AML-193 (cell line): ENCODE measurements at regions not wholly inside any gene's neighbourhood (a gene's known extent, or its start where the extent isn't known, plus 50 kb on each side); places are given as distances from the start of the nearest gene placed in this dataset.
A peak's percentile ranks its signal among the peaks of the same experiment; 100 is the strongest.

Source experiments
- DNase-seq, 2 experiments: peaks; one replicate each; lab custom pipeline; 2025; lab: John Stamatoyannopoulos, UW

DNA sequence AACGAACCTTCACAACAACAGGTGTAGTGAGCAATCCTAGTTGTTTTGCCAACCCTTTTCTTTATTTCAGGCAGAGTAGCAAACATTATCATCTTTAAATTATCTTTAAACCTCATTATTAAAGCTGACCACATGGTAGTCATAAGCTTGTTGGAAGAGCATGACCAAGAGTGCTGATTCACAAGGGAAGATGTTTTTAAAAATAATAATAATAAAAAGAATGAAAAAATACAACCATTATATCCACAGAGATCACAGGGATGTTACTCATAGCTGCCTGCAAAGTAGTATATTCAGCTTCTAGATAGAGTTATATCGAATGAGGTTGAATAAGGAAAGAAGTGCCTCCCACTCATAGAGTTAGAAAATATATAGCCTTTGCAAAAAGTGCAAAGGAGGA is 101.0 kb upstream of the FLRT2 start:
- DNase-seq = no peak

DNA sequence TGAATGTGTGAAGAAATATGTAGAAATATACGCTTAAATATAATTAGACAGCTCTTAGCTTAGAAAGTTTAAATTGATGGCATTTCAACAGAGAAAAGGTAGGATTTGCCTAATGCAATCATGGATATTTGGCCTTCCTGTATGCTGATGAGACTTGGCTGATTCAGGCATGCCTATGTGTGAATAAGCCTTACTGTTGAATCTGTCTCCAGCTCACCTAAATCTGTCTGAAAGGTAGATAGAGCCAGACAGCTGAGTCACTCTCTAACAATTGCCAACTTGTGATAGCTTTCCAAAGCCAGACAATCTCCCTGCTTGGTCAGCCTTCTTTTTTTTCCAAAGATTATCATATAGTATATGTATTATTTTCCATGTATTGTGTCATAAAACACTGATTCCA is 92.8 kb upstream of the FLRT2 start:
- DNase-seq = no peak

DNA sequence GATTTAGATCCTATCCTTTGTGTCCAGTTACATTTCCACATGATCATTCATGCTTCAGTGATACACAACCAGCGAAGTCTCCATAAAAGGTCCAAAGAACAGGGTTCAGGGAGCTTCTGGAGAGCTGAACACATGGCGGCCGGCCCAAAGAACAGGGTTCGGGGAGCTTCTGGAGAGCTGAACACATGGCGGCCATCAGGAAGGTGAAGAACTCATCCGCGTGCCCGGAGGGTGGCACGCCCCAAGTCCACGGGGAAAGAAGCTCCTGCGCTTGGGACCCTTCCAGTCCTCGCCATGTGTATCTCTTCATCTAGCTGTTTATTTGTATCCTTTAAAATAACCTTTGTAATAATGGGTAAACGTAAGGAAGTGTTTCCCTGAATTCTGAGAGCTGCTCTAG is 91.9 kb upstream of the FLRT2 start:
- no peak for DNase-seq

DNA sequence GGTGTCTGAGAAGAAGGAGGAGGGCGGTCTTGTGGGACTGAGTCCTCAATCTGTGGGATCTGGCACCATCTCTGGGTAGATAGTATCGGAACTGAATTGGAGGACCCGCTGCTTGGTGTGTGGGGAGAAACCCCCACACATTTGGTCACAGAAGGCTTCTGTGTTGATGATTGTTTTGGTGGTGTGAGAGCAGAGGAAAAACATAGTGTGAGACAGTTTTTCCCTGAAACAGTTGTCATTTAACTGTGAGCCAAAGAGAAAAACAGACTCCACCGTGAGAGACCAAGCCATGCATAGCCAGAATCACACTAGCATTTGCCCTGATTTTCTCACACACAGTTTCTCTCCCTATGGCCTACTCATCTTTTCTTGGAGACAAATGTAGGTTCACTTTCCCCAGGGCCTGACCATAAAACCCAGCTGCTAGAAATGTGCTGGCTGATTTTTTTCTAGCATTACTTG is 91.4 kb upstream of the FLRT2 start:
- no peak for DNase-seq

DNA sequence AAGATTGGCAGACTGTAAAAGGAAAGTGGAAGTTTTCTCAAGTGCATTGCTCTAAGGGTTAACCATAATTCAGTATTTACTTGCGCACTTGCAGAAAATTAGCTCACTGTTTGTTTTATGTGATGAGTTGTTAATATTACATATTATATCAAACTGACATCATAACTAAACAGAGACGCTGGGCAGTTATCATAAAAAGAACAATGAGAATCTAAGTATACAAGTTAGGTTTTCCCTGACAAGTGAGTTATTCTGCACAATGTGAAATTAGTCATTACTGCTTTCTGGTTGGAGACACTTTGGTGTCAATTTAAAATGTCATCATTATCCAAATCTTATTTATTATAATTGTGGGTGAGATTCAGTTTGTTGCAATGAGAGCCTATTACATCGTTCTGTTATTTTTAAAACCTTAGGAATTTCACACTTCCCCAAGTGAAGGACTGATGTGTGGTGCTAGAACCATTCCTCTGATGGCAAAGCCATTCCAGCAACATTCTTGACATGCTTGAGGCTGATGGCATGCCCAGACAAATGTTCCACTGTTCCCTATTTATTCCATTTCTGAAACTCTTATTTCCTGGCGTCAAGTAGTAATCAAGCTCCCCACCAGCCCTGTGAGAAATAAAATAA is 90.1 kb upstream of the FLRT2 start:
- DNase-seq = no peak

DNA sequence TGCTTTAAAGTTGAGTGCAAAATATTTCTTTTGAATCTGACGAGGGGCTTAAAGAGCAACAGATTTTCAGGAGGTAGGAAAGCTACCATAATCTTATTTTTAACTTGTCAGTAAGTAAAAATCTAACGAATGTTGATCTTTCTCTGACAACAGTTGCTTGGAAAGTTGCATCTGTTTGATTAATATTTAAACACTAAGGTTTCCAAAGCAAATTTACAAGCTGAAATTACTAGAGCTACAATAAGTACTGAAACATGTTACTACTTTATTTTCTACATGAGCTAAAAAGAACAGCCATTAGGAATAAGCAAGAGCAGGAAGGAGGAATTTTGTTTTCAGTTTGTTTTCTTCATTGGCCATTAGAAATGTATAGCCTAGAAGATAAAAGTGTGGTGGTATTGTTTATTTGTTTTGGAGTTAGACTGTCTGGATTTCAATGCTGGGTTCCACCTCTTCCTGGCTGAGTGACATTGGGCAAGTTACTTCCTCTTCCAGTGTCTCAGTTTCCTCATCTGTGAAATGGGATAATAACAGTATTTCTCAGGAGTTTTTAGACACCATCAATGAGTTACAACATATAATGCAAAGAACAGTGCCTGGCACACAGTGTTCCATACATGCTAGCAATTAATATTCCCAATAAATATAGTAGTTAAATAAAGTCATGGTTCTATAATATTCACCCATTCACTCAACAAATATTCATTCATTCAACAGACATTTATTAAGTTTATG is 87.9 kb upstream of the FLRT2 start:
- no peak for DNase-seq

DNA sequence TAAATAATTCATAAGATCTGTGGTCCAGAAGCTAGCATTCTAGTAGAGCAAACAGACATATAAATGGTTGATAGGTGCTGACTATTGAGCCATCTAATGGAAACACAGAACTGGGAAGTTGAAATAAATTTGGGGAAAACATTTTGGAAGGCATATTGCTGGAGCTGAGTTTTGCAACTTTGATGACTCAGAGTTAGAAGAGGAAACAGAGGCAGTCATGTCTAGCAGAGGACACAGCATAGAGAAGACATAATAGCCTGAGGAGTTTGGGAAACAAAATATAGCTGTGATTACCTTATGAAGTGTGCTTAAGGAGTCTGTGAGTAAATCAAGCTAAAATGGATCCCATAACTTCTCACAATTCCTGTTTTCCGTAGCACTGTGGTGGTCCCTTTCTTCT is 86.9 kb upstream of the FLRT2 start:
- peak in 1 of 2 experiments; percentile 27 for DNase-seq

DNA sequence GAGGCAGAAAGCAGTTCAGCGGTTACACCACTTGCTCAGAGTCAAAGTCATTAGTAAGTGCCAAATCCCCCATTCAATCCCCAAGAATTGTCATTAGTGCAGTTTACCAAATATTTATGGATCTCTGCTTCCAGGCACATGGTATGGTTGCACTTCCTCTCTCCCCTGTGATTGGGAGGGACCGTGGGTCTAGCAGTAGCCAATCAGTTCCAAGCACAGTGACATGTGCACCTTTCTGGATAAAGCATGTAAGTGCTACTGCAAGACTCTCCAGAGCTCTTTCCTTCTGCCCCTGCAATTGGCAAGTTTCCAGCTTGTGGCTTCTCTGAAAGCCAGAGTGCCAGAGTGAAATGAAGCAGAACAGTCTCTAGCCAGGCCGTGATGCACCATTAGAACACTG is 85.3 kb upstream of the FLRT2 start:
- peak; percentile 42 to 47 for DNase-seq

DNA sequence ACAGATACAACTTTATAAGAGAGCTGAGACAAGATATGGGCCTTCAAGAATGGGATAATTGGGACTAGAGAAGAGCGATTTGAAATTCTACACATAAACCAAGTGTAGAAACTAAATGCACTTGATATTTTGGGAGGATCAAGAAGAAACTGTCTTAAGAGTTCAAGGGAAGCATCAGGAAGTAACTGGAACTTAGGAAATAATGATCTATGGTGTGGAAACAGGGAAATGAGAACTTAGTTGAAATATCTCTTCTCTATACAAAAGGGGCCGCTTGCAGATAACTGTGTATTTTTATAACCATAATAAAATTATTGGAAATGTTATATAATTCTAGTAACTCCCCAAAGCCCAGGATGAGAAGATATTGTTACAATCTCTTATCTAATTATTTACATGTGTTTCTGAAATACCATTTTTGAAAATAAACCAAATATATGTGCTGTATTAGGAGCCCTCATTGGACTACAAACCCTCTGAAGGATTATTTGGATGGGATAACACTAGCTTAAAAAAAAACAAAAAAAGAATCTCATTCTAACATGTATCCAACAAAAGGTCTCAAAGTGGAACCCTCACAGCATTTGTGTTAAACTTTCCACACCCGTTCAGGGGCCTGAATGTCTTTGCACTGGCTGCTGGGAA is 84.7 kb upstream of the FLRT2 start:
- no peak for DNase-seq

DNA sequence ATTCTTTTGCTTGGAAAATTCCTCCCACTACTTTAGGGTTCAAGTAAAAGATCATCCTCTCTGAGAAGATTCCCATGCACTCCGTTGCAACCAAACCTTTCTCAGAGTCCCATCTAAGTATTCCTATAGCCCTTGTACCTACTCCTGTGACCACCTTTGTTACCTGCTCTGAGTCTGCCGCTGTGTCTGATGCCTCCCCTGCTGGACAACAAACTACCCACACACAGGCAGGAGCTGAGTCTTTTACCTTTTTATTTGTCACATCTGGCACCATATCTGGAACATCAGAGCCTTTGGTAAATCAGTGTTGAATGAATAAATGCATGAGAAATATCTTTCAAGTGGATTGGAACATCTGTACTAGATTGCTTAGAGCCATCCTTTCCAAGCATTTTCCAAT is 82.1 kb upstream of the FLRT2 start:
- DNase-seq = no peak

DNA sequence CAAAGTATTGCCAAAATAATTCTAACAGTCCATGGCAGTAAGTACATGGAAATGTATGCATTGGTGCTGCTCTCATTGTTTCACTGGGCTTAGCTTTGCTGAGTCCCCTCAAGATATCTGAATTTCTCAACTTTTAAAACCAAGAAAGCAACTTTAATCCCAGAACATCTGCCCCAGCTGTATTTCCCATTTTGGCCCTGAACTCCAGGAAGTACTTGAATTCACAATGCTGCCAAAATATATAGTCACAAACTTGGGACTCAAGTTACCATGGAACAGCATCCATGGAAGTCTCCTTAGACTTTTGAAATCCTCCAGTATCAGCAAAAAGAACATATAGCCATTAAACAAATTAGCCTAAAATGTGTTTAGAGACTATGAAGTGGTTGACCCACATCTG is 78.5 kb upstream of the FLRT2 start:
- DNase-seq = no peak

DNA sequence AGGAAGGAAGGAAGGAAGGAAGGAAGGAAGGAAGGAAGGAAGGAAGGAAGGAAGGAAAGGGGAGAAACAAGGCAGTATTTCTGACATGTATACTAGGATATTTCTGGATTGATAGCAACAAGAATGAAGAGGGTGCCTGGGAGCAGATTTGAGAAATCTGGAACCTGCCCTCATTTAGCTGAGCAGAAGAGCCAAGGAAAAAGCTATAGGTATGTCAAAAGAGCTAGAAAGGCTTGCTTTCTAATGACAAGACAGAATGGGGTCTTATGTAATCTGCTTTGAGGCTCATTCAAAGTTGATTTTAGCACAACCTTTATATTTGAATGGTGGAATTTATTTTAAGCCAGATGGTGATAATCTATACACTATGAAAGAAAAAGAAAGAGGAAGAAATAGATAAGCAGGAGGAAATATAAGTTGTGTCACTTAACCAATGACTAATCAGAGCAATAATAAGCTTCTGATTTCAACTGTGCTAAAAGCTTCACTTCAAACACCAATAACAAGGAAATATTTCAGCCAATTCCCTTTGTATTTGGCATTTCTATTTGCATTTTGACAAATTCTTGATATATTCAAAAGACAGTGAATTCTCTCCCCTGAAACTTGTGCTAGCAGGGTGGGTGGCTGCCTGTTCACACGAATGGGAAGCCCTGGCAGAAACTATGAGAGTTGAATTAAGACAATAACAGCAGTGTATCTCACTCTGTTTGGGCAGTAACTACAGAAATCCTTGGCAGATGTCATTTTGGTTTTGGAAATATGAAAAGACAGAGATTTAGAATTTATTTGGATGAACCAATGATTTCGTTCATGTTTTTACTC is 76.3 kb upstream of the FLRT2 start:
- DNase-seq = peak in 1 of 2 experiments; percentile 3

DNA sequence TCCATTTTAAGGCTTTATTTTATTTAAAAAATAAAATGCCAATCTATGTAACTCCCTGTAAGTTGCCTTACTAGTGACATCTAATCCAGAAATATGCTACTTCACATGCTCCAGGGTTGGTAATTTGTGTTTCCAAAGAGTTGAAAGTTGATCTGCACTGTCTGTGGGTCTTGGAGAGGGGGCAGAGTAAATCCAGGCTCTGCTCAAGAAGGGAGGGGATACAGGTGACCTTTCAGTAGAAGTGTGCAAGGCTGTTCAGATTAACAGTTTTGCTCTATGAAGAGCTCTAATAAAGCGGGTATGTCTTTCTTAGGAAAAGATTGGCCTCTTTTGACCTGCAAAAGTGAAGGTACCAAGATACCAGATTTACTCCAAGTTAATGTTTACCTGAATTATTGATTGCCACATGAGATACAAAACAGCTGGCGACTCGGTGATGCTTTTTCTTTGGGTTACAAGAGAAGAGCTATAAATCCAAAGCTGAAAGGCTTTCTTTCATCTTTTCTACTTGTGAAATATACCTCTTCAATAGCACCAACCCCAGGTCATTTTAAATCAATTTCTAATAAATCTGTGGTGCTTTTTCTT is 75.6 kb upstream of the FLRT2 start:
- DNase-seq = no peak

DNA sequence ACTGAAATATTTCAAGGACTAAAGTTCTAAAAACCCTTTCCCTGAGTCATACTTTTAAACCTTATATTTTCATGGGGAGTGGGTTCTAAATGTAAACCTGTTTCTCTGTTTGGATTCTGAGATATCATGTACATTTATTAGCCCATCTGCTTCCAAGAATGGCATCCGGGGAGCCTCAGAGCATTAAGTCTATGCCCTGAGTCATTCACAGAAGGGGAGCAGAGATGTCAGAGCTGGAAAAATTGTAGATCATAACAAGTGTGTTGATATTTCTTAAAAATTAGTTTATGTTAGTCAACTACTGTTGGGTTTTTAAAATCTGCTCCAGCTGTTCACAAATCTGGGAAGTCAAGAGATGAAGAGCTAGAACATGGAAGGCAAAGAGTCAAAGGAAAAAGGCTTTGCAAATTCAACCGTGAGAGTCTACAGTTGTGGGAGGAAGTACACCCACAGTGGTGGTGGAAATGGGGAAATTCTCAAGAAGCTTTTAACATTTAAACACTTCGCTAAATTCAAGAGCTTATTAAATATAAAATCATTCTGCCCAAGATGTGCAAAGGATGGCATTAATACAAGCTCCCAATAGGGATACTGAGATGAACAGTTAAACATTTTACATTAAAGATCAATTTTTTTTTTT is 70.5 kb upstream of the FLRT2 start:
- no peak for DNase-seq

DNA sequence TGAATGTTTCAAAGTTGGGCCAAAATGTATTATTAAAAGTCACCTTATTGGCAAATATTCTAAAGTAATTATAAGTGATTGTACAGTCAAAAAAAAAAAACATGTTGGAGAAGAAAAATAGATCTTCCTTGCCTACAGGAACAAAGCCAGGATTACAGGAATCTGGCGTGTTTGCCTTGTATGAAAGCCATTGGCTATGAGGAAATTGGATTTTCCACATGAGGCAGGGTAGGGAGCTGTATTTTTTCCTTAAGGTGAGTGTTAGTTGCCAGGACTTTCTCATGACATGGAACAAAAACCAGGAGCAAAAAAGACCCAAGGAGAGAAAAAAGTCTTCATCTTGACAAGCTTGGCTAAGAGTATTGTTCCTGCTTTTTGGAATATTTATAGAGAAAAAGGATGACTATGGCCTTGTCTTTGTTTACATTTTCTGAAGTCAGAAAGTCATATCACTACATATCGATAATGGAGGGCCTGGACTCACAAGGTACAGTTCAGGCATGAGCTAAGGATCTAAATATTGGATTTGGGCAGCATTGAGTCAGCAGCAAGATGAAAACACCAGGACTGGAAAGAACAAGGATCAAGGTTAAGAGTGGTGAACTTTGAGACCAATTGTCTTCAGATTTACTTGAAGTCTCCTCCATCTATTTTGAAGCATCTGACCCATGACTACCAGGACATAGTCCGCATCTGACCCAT is 68.4 kb upstream of the FLRT2 start:
- no peak for DNase-seq

DNA sequence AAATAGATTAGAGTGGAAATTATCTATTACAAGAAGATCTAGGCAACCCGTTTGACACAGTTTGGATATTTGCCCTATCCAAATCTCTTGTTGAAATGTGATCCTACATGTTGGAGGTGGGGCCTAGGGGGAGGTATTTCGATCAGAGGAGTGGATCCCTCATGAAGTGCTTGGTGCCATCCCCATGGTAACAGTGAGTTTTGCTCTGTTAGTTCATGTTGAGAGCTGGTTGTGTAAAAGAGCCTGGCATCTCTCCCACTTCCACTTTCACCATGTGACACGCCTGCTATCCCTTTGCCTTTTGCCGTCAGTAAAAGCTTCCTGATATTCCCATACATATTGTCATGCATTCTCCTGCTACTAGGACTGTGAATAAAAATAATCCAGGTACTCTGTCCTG is 66.4 kb upstream of the FLRT2 start:
- DNase-seq = no peak

DNA sequence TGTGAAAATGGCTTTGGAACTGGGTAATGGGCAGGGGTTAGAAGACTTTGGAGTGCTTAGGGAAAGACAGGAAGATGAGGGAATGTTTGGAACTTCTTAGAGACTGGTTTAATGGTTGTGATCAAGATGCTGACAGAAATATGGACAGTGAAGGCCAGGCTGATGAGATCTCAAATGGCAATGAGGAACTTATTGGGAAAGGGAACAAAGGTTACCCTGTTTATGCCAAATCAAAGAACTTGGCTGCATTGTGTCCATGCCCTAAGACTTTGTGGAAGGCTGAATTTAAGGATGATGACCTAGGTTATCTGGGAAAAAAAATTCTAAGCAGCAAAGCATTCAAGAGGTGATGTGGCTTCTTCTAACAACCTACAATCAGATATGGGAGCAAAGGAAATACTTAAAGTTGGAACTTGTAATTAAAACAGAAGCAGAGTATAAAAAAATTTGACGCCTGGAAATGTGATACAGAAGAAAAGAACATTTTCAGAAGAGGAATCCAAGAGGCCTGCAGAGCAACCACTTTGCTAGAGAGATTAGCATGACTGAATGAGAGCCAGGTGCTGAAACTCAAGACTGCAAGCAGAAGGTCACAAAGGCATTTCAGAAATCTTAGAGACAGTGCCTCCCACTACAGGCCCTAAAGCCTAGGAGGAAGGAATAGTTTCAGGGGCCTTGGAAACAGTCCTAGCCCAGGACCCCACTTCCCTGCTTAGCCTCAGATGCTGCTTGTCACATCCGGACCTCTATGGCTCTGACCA is 65.6 kb upstream of the FLRT2 start:
- no peak for DNase-seq

DNA sequence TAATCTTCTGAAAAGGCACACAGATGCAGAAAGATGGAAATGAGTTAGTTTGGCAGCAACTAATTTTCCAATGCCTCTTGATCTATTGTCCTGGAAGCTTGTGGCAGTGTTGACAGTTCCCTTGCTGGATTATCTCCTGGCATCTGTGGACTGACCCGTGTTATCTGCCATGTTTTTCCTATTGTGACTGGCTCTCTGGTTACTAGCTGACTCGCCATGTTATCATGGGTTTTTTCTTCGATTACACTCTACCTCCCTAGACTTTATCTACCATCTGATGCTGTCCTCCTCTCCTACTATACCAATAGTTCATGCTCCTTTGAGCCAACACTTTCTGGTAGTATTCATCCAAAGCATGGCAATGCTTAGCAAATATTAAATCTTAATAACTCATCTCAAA is 63.3 kb upstream of the FLRT2 start:
- DNase-seq = no peak

DNA sequence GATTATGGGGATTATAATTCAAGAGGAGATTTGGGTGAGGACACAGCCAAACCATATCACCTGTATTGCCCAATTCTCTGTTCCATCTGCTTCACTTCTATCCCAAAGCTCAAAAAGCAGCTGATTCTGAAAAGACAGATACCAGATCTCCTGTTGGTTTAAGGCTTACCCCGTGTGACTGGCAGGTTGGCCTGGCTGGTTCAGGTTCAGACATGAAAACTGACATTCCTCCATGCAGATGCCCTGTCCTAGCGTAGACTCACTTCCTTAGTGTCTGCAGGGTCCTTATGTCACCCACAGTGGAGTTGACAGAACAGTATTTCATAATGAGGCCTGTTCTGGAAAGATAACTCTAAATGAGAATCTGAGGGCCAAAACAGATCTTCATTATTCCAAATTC is 61.1 kb upstream of the FLRT2 start:
- no peak for DNase-seq

DNA sequence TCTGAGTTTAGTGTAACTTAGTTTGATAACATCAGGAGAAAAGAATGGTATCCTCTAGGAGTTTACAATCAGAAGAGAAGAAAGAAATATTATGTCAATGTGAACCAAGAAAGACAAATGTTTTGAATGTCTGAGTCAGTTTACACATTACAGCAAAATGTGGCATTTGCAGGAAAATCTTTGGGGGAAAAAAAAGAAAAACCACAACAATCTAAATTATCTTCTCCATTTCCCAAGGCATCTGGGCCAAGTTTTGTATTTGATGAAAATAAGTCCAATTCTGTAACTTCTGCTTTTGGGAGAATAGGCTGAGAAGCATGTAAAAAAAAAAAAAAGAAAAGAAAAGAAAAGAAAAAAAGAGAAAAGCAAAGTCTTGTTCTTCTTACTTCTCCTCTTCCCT is 58.8 kb upstream of the FLRT2 start:
- DNase-seq = no peak
